ENCODE measurements at regions not wholly inside any gene's neighbourhood (a gene's known extent, or its start where the extent isn't known, plus 50 kb on each side); places are given as distances from the start of the nearest gene placed in this dataset.

- DNase-seq = no peak
Measured at GRCh38 chr10:125392154-125392553, 231.8 kb upstream of the CTBP2 start.

DNA sequence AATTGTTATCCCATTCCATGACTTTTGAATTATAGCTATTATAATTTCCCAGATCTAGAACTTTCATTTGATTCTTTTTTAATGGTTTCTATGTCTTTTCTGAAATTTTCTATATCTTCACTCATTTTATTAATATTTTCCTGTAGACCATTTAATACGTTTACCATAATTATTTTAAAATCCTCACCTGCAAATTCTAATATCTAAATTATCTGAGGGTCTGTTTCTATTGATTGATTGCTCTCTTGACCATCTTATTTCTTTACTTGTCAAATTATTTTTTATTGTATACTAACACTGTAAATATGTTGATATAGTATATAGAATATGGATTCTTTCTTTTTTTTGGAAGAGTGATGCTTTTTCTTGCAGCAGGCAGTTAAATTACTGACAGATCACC, 229.3 kb upstream of the CTBP2 start:
- no peak for DNase-seq

DNA sequence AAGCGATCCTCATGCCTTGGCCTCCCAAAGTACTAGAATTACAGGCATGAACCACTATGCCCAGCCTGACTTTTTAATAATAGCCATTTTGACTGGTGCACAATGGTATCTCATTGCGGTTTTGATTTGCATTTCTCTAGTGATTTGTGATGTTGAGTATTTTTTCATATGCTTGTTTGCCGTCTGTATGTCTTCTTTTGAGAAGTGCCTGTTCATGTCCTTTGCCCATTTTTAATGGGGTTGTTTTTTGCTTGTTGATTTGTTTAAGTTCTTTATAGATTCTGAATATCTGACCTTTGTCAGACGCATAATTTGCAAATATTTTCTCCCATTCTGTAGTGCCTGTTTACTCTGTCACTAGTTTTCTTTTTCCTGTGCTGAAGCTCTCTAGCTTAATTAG, 219.2 kb upstream of the CTBP2 start:
- DNase-seq = no peak

DNA sequence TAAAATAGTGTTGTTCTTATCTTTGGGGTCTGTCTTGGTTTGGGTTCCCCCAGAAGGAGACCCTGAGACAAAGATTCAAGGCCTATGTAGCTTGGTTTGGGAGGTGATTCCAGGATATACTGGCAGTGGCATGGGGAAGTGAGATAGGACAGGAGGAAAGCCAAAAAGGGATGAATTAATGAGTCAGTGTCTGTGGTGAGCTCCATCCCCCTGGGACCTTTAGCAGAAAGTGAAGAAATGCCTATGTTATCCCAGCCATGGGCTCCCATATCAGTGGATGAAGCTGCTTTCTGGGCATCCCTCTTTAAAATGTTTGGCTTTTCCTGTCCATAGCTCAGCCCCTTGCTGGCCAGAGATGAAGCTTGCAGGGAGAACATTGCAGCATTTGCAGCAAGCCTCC, 217.0 kb upstream of the CTBP2 start:
- DNase-seq = no peak

DNA sequence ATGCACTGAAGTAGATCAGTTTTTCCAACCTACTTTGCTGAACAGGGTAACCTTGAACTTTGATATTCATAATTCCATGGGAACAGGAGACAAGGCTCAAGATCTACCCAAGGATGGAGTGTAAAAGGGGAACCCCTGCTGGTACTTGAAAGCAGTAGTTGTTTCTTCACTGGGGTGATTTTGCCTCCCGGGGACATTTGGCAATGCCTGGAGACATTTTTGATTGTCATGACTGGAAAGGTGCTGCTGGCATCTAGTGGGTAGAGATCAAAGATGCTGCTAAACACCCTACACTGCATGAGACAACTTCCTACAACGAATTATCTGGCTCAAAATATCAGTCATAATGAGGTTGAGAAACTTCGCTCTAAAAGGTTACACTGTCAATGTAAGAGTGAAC, 214.8 kb upstream of the CTBP2 start:
- DNase-seq = no peak

DNA sequence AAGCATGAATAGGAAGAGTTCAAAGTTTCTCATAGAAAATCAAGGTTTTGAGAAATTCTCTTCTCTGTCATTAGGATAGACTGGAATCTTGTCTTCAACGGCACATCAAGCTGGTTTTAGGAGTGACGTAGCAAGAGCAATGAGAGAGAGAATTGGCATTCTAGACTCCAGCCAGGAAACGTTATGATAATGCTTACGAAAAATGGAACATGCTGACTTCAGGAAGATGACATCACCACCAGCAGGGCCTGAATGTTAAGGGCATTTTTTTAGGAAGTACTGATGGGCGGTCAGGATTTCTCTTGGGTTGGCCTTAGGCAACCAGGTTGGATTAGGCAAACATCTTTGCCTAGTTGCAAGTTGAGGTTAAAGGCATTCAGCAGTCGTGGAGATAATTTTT, 213.2 kb upstream of the CTBP2 start:
- DNase-seq = no peak

- DNase-seq = no peak
Measured at GRCh38 chr10:125370578-125370977, 210.2 kb upstream of the CTBP2 start.

GRCh38 chr10:125369382-125370326, 209.3 kb upstream of the CTBP2 start:
- DNase-seq = no peak

- DNase-seq = no peak
Measured at GRCh38 chr10:125368146-125368545, 207.8 kb upstream of the CTBP2 start.

- no peak for DNase-seq
Measured at GRCh38 chr10:125363791-125364190, 203.4 kb upstream of the CTBP2 start.

DNA sequence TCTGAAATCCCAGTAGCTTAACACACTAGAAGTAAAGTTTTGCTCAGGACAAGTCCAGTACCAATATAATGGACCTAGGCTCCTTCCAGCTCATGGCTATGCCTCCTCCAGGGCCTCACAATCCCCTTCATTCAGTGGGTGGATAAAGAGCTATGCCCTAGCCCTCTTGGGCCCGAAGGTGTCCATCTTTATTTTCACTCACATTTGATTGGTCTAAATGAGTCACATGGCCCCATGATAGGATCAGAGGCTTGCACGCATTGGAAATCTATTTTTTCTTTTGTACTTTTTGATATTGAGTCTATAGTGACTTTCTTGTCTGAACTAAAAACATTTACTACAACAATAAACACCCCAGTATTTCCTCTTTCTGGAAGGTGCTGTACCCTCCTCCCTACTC, 202.6 kb upstream of the CTBP2 start:
- no peak for DNase-seq

GRCh38 chr10:125359401-125359800, 199.0 kb upstream of the CTBP2 start:
- no peak for DNase-seq

- DNase-seq = no peak
Measured at GRCh38 chr10:125355657-125356056, 195.3 kb upstream of the CTBP2 start.

DNA sequence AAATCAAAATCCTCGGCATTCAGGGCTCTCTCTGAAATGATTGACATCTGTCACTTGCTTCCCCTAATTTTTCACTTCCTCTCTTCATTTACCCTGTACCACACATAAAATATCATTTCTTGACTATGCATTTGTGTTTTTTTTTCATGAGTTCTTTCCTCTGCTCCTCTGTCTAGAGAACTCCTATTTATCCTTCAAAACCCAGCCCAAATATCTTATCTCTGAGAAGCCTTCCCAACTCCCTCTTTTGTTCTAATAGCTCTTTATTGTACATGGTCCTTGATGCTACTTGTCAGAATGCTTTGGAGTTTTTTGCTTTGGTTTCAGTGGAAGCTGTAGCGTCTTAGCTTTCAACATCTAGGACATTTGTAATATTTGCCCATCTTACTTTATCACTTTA, 190.2 kb upstream of the CTBP2 start:
- DNase-seq = no peak

DNA sequence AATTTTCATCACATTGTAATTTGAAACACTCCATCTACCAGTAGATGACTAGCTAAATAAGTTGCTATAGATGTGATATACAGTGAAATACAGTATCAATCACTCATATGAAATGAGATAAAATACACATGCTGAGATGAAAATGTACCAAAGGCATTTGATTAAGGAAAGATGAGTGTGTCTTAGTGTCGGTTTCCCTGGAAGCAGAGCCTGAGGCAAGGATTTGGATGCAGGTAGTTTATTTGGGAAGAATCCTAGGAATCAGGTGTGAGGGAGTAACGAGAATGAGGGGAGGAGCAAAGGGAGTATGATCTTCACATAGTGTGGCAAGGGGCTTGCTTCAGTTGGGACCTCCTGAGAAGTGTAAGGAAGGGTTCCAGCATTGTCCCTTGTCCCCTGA, 188.2 kb upstream of the CTBP2 start:
- DNase-seq = no peak

DNA sequence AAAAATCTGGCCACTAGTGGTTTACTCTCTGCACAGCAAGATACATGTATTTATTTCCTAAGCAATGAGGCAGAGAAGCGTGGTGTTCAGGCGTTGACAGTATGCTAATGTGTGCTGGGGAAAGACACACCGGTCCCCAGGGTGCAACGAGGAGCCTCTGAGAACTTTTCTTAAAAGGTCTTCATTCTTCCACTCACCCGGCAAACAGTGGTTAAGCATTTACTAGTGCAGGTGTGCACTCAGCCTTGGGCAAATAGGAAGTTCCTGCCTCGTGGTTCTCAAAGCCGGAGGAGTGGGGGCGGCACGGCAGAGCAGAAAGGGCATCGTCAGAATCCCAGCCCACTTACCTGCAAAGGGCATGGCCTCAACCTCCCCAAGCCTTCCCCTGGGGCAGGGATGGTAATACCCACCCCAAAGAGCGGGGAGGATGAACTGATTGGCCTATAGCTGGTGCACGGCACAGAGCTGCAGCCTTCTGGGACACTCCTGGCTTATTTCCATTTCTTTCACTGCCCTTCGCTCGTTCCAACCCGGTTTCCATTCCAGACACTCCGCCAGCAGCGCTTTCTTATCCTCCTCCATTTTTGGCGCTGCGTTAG, 184.3 kb upstream of the CTBP2 start:
- DNase-seq = no peak

DNA sequence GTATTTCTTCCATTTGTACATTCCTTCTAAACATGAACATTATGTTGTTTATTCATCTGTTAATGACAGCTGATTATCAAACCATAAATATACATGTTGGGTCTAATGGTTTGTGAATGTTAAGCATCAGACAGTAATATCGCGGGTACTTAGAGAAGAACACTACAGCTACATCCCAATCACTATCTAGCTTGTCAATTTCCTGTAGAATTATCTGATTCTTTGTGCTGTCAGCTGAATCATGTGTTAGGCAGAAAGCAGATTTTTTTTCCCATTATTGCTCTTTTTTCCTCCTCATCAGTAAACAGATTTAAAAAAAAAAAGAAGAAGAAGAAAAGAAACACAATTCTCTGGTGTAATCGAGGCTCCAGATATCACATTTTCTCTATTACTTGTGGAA, 183.6 kb upstream of the CTBP2 start:
- DNase-seq = no peak

DNA sequence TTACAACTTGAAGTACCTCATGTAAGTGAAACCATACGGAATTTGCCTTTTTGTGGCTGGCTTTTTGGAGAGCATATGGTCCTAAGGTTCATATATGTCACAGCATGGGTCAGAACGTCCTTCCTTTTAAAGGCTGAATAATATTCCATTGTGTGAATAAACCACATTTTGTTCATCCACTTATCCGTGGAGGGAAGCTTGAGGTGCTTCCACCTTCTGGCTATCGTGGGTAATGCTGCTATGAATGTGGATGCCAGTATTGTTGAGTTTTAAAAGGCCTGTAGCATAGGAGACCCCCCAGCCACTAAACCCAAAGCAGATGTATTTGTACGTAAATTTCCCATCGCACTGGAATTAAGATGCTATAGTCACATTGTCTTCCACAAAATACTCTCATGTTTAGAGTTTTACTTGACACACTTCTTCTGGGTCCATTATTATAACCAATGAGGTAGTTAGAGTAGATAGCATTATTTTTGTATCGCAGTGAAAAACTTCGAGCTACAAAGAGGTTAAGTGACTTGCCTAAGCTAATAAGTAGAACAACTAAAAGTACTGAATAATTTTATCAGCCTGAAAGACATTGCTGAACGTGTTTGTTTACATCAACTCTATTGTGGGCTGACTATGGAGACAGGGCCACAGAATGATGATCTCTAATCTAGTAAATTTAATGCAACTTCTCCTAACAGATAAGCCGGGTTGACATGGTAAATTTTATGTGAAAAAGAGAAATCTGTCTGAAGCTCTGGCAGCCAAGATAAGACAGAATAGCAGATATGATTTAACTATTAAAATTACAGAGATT, 183.0 kb upstream of the CTBP2 start:
- DNase-seq = no peak

GRCh38 chr10:125341611-125342010, 181.2 kb upstream of the CTBP2 start:
- DNase-seq = no peak

DNA sequence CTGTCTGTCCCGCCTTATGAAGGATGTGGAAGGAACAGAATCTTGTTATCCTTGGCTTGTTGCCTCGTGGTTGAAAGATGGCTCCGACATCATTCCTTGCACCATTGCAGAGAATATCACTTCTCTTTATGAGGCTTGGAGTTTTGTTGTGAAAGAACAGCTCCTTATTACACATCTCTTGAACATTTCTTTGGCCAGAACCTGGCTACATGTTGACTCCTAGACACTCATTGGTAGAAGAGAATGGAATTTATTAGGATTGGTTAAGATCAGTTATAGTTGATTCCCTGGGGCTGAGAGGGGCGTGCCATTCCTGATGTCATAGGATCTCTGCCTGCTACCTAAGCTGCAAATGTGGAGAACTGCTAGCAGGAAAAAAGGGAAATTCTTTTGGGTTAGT, 180.5 kb upstream of the CTBP2 start:
- no peak for DNase-seq

DNA sequence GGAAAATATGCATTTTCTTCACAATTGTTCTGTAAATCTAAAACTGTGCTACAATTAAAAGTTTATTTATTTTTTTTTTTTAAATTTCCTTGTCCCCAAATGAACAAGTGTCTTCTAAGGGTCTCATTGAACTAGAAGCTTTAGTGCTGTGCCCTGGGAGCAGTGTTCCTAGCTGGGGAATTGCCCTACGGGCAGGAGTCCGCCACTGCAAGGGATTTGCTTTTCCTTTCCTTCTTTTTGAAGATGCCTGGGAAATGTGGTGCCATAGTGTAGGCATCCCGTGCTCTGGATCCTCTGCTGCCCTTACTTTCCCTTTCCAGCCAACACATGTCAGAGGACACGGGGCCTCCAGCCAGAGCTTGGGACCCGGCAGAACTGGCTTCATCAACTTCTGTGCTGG, 177.1 kb upstream of the CTBP2 start:
- DNase-seq = no peak

DNA sequence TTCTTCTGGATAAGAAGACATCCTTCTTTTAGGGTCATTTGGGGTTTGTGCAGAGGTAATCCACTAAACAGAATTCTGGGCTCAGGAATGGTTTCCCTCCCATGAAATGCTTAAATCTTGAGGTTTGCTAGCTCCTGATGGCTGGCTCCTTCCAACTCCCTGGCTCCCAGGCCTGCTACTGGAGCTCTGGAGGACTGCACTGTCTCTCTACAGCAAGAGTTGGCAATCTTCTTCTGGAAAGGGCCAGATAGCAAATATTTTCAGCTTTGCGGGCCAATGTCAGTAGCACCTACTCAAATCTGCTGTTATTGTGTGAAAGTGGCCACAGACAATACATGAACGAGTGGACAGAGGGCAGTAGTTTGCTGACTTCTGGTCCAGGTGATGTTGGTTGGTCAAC, 174.2 kb upstream of the CTBP2 start:
- no peak for DNase-seq

DNA sequence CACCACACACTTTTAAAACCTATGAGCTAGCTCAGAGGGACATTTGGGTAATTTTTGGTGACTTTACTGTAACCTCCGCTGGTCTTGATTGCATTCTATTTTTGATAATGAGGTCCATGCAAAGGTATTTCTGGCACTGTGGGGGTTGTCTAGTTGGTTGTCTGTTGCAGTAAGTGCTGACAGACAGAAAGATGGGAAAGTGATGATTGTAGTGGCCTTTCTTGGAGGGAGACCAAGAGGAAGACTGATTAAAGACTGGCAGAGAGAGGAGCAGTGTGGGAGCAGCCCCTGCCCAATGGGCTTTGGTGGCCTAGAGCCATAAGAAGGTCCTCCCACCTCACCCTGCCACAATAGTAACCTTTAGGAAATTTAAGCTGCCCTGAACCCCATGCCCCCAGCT, 173.4 kb upstream of the CTBP2 start:
- DNase-seq = no peak

GRCh38 chr10:125333209-125333591, 172.8 kb upstream of the CTBP2 start:
- DNase-seq = no peak

Data from NCI-H2107 (cell line).